Astrocyte (in vitro differentiated cells and primary cell): ENCODE measurements at regions not wholly inside any gene's neighbourhood (a gene's known extent, or its start where the extent isn't known, plus 50 kb on each side); places are given as distances from the start of the nearest gene placed in this dataset.

Experiments used
- EZH2 ChIP-seq: IDR thresholded peaks from 2 replicates; pipeline ENCODE4 v1.6.1; 2012; ENCODE audit warnings: mild to moderate bottlenecking, low read length, inconsistent platforms; ENCODE audit not compliant: insufficient read depth
- TF ChIP-seq, protein P1 (sequence below): IDR thresholded peaks from 2 replicates; pipeline ENCODE4 v1.5.1; 2011; ENCODE audit warnings: low read depth, mild to moderate bottlenecking, inconsistent platforms, low read length, moderate library complexity; ENCODE audit not compliant: insufficient read depth

DNA sequence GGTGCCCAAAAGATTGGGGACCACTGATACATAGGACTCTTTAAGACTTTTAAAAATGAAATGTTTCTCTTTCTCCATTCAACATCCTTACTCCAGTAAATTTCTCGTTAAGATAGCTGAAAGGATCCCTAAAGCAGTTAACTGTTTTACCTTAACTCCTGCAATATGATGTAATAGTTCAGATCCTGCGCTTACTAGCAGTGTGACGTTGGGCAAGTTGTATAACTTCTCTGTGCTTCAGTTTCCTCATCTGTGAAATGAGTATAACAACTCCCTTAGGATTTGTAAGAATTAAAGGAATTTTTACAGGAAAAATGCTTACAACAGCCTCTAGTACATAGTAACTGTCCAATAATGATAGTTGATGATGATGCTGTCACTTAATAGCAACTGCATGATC is 158.9 kb downstream of the TANC2 start:
- TF ChIP-seq, protein P1, sequence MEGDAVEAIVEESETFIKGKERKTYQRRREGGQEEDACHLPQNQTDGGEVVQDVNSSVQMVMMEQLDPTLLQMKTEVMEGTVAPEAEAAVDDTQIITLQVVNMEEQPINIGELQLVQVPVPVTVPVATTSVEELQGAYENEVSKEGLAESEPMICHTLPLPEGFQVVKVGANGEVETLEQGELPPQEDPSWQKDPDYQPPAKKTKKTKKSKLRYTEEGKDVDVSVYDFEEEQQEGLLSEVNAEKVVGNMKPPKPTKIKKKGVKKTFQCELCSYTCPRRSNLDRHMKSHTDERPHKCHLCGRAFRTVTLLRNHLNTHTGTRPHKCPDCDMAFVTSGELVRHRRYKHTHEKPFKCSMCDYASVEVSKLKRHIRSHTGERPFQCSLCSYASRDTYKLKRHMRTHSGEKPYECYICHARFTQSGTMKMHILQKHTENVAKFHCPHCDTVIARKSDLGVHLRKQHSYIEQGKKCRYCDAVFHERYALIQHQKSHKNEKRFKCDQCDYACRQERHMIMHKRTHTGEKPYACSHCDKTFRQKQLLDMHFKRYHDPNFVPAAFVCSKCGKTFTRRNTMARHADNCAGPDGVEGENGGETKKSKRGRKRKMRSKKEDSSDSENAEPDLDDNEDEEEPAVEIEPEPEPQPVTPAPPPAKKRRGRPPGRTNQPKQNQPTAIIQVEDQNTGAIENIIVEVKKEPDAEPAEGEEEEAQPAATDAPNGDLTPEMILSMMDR: no peak
- no peak for TF ChIP-seq EZH2
